GM18498 (cell line): ENCODE measurements at regions not wholly inside any gene's neighbourhood (a gene's known extent, or its start where the extent isn't known, plus 50 kb on each side); places are given as distances from the start of the nearest gene placed in this dataset.
A peak's percentile ranks its signal among the peaks of the same experiment; 100 is the strongest.

Experiments
- ATAC-seq: cut with Tn5 transposase; IDR thresholded peaks from one replicate; pipeline ENCODE4 v1.9.1; 2021; ENCODE audit warnings: mild to moderate bottlenecking, moderate library complexity; ENCODE audit not compliant: unreplicated experiment

DNA sequence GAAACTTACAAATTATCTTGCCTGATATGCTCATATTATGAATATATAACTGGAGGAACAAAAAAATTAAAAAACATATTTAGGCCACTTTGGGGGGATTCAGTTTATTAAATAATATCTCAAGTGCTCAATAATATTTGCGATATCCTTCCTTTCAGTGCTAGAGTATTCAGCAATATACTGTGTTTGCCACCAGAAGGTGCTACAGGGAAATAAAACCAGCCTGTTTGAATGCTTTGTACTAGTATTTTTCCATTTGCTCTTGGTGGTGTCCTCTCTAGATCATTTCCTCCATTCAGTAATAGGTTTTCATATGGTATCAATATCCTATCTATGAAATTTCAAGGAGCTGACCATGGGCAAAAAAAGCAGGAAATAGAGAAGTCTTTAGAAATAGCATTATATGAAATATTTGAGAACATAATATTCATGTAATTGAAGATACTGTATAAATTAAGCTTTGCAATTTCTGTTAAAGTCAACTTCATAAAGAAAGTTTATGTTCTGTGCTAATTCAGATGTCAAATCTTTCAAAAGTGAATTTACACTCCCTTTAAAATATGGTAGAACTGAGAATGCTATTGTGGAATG lies 106.2 kb upstream of the NAV3 start:
- peak; percentile 69 for ATAC-seq

DNA sequence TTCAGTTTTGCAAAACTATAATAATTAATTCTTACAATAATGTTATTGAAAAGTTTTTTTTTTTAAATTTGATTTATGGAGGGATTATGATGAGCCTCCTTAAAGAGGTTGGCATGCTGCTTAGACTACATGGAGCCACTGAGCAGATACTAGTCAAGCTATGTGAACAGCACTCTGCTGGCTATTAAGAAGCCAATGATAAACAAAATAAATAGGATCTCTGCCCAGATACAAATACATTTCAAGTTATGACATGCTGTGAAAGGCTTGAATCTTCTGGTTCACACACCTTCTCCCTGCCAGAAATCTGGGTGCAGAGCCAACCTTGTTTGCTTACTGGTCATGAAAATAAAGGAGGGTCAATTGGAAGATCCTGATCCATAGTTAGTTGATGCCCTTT lies 107.4 kb upstream of the NAV3 start:
- no peak for ATAC-seq

DNA sequence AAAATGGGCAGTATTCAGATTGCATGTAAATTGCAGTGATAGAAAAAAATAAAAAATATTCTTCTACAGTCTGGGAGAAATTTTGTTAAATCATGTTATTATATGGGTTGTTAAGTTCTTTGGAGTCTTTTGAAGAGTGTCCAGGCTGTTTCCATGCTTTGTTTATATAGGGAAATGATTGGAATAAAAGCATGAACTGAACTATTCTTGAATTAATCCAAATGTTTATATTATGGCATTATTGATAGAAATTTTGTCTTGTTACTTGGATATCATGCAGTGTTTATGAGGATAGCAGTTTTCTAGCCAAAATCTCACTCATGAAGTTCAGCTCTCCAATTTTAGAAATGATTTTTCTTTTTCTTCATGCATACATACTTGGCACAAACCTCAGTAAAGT lies 108.2 kb upstream of the NAV3 start:
- no peak for ATAC-seq

DNA sequence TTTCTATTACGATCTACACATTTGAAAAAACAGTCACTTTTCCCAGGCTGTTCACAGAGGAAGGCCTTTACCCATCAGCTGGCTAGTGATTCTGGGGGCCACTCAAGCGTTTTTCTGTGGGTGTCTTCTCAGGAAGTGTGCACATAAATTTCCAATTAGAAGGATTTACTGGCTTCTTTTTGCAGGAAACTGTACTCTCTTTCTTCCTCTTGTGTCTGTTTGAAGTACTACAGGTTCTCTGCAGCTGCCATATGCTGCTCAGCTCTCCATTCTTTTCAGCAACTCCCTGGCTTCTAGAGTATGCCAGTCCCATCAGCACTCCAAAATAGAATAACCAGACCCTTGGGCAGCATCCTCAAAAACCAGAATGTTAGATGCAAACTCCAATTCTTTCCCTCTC lies 110.4 kb upstream of the NAV3 start:
- ATAC-seq: no peak

DNA sequence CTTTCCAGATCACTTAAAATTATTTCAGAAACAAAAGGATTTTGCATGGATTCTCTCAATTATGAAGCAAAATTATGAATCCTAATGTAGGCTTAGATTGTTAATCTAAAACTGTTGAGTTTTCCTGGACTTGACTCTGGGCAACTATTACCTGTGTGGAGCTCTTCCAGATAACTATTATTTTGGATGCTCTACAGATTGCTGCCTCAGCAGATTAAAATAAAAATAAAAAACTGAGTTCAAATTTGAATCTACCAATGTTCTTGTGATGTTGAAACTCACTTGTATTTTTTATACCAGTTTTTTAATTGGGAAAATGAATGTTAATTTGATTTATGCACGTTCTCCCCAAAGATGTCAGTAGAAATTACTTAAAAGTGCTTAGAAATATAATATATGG lies 120.5 kb upstream of the NAV3 start:
- ATAC-seq: no peak

DNA sequence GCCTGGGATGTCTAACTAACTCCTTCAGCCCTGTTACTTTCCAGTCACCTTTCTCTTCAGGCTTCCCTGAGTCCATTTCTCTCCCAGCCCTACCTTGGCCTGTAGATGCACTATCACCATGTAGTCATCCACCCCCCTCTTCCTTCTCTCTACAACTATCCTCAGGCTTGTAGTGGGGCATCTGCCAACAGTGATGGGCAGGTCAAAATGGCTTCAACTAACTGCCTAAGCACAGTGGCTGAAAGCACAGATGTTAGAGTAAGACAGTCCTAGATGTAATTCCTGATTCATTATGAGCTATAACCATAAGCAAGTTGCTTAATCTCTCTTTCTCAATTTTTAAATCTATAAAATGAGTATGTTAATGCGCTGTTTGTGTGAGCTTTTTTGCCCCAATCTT lies 133.6 kb upstream of the NAV3 start:
- no peak for ATAC-seq

DNA sequence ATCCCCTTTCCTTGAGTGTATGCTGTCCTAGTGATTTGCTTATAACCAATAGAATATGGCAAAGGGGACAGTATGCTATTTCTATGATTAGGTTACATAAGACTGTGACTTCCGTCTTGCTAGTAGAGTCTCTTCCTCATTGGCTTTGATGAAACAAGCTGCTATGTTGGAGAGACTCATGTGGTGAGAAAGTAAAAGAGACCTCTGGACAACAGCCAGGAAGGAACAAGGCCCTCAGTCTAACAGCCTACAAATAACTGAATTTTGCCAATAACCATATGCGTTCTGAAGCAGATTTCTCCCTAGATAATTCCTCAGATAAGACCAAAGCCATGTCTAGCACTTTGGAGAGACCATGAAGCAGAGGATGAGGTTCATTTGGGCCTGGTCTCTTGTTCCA lies 134.5 kb upstream of the NAV3 start:
- ATAC-seq: no peak

DNA sequence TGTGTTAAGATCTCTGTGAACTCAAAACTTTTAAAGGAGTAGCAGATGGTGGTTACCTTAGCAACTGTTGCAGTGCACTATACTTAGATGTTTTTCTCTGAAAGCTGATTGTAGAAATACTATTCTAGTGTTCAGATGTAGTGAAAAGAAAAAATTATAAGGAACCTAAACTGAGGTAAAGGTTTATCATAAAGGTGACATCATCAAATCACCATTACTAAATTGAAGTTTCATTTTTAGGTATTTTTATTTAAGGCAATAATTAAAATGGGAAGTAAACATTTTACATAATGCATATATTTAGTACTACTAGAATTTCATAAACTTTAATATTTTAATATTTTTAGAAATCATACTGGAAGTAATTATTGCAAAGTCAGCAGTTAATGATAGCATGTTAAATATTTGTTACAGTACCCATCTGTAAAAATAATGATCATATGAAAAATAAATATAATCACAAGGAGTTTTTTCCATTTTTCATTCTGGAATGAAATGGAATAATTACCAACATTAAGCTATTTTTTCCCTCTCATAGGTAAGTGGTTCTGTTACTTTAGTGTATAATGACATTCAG lies 141.1 kb upstream of the NAV3 start:
- ATAC-seq: no peak

DNA sequence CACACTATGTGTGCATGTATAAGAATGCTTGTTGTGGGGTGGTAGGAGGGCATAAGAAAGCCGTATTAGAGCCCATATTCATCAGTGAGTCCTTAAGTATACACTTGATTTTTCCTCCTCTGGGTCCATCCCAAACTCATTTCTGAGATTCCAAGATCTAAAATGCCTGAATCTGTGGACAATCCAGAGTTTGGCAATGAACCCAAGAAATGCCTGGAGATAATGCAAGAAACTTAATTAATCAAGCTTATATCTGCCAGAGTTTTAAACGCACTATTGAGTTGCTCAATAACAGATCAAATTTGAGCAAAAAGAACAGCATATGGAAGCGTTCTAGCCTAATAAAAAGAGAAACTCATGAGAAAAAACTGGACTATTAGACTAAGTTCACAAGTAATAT lies 143.4 kb upstream of the NAV3 start:
- ATAC-seq: no peak

DNA sequence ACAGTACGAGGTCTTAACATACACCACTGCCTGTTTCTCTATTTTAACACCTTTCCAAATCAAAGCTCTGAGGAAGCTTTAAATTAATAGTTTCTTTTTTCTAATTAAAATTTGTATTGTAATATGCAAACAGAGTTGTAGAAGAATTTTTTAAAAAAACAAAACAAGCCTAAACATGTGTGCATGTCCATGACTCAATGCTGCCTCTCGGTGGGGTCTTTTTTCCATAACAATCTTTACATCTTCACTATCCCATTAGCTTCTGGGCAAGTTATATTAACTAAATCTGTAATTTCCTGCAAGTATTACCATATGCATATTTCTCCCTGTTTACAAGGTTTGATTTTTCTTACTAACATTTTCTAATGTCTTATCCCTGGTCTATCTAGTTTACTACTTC lies 143.9 kb upstream of the NAV3 start:
- ATAC-seq: no peak

DNA sequence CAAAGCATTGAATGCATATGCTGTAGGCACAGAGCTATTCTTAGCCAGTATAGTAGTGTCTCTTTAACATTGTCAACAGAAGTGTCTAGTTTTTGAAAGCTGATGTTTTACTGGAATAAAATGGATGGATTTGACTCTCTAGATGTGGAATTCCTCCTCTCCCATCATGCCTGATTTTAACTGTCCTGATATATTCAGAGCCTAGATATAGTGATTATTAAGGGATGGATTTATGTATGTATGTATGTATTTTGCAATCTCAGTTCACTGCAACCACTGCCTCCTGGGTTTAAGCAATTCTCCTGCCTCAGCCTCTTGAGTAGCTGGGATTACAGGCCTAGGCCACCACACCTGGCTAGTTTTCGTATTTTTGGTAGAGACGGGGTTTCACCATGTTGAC lies 144.8 kb upstream of the NAV3 start:
- ATAC-seq: no peak

DNA sequence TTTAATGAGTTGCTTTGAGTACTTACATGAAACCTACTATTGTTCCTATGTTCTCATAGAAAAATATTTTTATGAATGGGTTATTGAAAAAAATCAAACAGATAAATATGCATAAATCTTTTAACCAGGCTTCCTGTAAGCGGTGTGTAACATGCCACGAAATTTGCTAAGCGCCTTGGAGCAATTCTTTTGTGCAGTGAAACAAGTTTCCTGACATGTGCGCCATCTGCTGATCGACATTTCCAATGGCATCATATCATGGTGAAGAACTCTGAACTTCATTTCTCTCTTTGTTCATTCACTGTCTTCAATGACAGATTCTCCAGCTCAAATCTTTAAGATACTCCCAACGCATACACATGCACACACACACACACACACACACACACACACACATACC lies 145.6 kb upstream of the NAV3 start:
- peak; percentile 77 for ATAC-seq

DNA sequence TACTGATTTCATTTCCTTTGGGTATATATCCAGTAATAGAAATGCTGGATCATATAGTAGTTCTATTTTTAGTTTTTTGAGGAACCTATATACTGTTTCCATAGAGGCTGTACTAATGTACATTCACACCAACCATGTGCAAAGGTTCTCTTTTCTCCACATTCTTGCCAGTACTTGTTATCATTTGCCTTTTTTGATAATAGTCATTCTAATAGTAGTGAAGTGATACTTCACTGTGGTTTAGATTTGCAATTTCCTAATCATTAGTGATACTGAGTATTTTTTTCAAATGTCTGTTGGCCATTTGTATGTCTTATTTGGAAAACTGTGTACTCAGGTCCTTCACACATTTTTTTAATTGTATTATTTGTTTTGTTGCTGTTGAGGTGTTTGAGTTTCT lies 148.2 kb upstream of the NAV3 start:
- peak; percentile 44 for ATAC-seq

DNA sequence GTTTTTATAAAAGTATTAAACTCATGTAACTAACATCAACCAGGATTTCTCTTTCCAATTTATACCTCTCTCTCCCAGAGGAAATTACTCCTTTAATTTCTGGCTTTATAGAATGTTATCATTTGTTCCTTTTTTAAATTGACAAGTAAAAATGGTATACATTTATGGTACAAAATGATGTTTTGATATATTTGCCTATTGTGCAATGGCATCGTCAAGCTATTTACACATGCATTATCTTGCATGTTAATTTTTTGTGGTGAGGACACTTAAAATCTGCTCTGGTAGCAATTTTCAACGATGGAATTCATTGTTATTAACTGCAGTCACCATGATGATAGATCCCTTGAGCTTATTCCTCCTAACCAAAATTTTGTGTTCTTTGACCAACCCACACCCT lies 149.0 kb upstream of the NAV3 start:
- ATAC-seq: no peak

DNA sequence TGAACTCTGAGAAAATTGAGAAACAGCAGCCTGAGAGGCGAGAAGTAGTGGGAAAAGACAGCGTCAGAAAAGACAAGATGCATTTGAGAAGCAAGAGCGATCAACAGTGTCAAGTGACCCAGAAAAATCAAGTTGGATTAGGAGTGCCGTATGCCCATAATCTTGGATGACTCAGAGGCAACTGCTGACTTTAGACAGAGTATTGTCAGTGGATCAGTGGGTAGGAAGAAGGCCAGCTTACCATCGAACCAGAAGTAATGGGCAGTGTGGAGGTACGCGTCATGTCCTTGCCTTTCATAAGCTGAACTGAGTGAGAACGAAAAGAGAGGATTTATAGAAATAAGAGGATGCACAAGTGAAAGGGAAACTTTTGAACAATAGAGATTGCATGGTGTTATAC lies 151.0 kb upstream of the NAV3 start:
- ATAC-seq: no peak

DNA sequence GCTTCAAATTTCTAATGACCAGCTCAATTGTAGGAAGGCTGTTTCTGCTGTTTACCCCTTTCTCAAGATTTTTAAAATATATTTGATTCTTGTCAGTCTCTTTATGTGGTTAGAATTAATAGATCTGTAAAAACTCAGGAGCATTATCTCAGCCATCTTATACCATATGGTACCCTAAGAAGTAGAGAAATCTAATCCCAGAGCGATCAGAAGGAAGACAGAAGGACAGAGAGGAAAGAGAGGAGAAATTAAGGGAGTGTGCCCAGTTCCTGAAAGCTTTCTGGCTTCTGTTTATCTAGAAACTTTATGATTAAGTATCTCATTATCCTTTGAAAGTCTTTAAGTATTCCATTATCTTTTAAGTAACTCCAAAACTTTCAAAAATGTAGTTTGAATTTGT lies 152.1 kb upstream of the NAV3 start:
- ATAC-seq: no peak

DNA sequence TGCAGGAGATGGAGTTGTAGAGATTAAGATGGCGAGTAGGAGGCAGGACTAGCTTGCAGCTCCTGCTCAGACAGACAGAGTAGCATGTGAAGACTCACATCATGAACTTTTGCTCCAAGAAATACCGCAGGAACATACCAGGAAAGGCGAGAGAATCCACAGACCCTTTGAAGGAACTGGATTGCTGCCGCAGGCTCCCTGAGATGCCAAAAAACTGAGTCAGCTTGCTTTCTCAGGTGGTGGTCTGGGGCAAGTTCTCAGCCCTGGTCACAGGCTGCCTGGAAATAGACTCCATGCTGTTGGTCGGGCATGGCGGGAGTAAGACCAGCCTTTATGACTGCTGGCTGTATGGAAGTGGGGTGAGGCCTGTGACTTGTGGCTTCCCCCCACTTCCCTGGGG lies 163.6 kb upstream of the NAV3 start:
- no peak for ATAC-seq

DNA sequence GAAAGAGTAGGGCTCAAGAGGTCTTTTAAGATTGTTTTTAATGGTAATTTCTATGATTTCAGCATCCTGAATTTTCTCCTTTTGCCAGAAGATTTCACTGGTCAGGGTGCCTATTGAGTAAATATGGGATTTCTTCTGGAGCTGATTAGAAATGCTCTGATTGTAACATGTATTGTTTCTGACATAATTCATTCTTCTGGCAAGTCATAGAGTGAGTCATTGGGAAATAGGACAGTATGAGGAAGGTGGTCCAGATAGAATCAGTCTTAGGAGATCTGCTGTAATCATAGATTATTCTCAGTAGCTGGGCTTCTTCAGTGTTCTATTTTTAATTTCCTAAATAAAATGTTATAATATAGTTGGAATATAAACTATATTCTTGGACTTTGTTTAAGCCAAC lies 182.0 kb upstream of the NAV3 start:
- ATAC-seq: no peak

DNA sequence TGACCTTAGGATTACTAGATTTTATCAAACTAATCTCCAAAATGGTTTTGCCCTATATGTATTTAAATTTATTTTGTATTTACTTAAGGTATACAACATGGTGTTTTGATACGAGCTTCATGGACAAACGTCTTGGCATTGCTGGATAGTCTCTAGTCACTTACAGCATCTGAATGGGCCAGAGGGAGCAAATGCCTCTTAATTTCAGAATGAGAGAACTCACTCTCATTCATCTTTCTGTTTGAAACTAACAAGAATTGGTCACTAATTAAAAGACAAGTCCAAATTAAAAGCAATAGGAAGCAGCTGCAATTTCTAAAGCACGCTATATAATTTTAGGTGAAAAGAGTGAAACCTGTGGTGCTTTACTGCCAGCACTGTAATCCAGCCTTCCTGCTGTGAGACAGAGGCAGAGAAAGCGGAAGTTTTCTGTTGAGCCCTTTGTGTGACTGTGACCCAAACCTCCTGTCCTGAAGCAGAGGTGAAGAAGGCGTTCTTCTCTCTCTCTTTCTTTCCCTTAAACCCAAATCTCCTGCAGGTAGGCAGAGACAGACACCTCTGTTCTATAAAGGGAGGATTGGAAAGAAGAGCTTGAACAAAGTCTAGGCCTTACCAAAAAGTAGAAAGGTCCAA lies 184.6 kb upstream of the NAV3 start:
- ATAC-seq: peak; percentile 95

DNA sequence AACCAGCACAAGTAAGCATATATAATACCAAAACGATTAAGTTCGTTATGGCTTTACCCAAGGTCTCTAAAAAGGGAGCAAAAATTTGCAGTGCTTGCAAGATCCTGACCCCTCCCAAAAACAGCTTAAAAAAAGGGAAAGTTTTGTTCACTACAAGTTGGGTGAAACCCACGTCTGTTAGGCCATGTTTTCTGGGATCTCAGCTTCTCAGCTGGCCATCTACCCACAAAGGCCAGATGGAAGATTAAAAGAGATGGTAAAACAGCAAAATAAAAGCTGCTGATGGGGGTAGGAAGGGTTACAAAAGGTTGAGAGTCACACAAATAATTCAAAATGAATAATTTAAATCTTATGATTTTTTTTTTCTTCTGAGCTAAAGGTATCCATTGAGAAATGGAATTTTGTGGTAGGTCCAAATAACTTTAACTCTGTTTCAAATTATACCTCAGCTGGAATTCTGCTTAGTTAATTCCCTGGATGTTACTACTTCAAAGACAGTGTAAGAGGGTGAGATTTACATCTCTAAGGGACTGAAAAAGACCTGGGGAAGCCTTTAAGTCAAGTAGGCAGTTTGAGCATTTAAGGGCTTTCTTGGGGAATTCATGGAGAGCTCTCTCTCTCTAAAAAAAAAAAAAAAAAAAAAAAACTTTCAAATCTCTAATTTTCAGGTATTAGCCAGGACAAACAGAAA lies 185.6 kb upstream of the NAV3 start:
- no peak for ATAC-seq

DNA sequence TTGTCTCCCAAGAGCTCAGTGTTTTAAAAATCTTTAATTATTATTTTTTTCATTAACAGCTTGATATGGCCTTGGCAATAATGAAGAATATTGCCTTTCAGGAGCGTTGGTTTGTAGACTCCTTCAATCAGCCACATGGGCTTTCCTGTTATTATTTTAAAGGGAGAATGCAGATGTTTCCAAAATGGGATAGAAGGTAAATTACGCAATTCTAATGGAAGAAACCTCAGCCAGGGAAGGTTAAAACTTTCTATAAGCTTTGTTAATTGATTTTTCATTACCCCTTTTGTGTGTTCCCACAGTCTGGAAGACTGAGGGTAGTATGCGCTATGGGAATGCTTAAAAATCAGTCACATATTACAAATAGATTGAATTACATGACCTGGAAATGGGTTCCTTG lies 188.4 kb upstream of the NAV3 start:
- ATAC-seq: no peak

DNA sequence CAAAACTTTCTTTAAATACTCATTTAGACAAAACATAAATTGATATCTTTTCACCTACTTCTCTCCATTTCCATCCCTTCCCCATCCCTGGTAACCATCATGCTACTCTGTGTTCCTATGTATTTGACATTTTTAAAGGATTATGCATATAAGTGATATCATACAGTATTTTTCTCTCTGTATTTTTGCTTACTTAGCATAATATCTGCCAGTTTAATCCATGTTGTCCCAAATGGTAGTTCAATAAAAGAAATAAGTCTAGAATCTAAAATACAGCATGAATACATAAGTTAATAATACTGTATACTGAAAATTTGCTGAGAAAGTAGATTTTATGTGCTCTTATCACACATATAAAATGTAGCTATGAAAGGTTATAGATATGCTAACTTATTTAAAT lies 190.3 kb upstream of the NAV3 start:
- no peak for ATAC-seq
